OCI-LY3 (cell line): ENCODE measurements at regions not wholly inside any gene's neighbourhood (a gene's known extent, or its start where the extent isn't known, plus 50 kb on each side); places are given as distances from the start of the nearest gene placed in this dataset.

ENCODE experiments used
- CTCF ChIP-seq: fragments of 200-600, 300-600 bp; sonication (generic); IDR thresholded peaks from 2 replicates; pipeline ENCODE4 v1.5.1; 2014; ENCODE audit warnings: antibody characterized with exemption, low read length, low read depth
- EZH2phosphoT487 ChIP-seq: fragments of 200-600 bp; shearing (Covaris generic); IDR thresholded peaks from 2 replicates; pipeline ENCODE4 v1.6.1; 2018; ENCODE audit warnings: antibody characterized with exemption, mixed run types, low read depth

- no peak for TF ChIP-seq CTCF
- TF ChIP-seq EZH2phosphoT487 = no peak
Observed at GRCh38 chr5:168184103-168184502, 107.3 kb upstream of the WWC1 start.
